Omental fat pad (tissue), 3 donors: ENCODE measurements at regions not wholly inside any gene's neighbourhood (a gene's known extent, or its start where the extent isn't known, plus 50 kb on each side); places are given as distances from the start of the nearest gene placed in this dataset.
"Not testable (repeated sequence)": the region's sequence is repeated elsewhere in the genome, so short reads cannot be mapped to it uniquely, and the experiment has no call there.

ENCODE experiments used
- ATAC-seq: fragments of 150-250 bp; one replicate; pipeline ENCODE4 v1.9.1; 2016; ENCODE audit warnings: mild to moderate bottlenecking, moderate library complexity; ENCODE audit not compliant: low FRiP score
- DNase-seq: peaks from one replicate; pipeline ENCODE4 v3.0.0-alpha.2; 2019; ENCODE audit warnings: low spot score
- TF ChIP-seq, protein P1 (sequence below), 3 donors: fragments of 450-650 bp; IDR thresholded peaks; one replicate each; pipeline ENCODE4 v1.5.1; 2016 to 2017; ENCODE audit warnings: antibody characterized with exemption in 3 of 3, mild to moderate bottlenecking in 3 of 3, moderate library complexity in 2 of 3

- TF ChIP-seq, protein P1, sequence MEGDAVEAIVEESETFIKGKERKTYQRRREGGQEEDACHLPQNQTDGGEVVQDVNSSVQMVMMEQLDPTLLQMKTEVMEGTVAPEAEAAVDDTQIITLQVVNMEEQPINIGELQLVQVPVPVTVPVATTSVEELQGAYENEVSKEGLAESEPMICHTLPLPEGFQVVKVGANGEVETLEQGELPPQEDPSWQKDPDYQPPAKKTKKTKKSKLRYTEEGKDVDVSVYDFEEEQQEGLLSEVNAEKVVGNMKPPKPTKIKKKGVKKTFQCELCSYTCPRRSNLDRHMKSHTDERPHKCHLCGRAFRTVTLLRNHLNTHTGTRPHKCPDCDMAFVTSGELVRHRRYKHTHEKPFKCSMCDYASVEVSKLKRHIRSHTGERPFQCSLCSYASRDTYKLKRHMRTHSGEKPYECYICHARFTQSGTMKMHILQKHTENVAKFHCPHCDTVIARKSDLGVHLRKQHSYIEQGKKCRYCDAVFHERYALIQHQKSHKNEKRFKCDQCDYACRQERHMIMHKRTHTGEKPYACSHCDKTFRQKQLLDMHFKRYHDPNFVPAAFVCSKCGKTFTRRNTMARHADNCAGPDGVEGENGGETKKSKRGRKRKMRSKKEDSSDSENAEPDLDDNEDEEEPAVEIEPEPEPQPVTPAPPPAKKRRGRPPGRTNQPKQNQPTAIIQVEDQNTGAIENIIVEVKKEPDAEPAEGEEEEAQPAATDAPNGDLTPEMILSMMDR (IDR thresholded peaks at IDR 0.05): no peak
- ATAC-seq: no peak
- no peak for DNase-seq
These were observed 206.3 kb upstream of the PODXL start for GRCh38 chr7:131762753-131763152.

DNA sequence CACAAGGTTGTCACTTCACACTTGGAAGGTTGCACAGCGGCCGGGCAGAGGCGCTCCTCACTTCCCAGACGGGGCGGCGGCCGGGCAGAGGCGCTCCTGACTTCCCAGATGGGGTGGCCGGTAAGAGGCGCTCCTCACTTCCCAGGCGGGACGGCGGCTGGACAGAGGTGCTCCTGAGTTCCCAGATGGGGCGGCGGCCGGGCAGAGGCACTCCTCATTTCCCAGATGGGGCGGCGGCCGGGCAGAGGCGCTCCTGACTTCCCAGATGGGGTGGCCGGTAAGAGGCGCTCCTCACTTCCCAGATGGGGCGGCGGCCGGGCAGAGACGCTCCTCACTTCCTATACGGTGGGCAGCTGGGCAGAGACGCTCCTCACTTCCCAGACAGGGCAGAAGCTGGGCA, 199.4 kb upstream of the PODXL start:
- not testable (repeated sequence) for ATAC-seq, DNase-seq

GRCh38 chr7:131753620-131754222, 197.3 kb upstream of the PODXL start:
- ATAC-seq: no peak
- DNase-seq: no peak
- TF ChIP-seq, protein P1 (IDR thresholded peaks at IDR 0.05): no peak

DNA sequence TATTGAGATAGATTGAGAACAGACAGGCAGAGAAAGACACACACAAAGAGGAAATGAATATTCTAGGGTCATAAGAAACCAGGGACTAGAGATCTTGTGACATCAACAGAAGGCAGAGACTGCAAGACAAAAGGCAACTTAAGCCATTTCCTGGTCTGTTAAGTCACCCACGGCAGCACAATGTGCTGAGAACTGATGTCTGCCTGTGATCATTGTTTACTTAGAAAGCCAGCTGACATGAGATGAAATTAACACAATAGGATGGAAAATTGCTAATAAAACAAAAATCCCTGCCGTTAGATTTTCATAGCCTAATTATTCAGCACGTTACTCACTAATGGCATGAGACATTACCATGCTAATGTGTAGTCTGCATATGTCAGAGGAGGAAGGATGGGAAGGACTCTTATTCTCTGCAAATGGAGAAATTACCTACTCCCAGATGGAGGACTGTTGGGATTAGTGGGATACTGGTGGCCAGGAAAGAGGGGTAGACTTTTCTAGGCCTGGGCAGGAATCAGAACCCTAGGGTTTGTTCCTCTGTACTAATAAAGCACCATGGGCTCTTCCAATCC, 191.3 kb upstream of the PODXL start:
- ATAC-seq: no peak
- DNase-seq: no peak
- TF ChIP-seq, protein P1 (IDR thresholded peaks at IDR 0.05): no peak

DNA sequence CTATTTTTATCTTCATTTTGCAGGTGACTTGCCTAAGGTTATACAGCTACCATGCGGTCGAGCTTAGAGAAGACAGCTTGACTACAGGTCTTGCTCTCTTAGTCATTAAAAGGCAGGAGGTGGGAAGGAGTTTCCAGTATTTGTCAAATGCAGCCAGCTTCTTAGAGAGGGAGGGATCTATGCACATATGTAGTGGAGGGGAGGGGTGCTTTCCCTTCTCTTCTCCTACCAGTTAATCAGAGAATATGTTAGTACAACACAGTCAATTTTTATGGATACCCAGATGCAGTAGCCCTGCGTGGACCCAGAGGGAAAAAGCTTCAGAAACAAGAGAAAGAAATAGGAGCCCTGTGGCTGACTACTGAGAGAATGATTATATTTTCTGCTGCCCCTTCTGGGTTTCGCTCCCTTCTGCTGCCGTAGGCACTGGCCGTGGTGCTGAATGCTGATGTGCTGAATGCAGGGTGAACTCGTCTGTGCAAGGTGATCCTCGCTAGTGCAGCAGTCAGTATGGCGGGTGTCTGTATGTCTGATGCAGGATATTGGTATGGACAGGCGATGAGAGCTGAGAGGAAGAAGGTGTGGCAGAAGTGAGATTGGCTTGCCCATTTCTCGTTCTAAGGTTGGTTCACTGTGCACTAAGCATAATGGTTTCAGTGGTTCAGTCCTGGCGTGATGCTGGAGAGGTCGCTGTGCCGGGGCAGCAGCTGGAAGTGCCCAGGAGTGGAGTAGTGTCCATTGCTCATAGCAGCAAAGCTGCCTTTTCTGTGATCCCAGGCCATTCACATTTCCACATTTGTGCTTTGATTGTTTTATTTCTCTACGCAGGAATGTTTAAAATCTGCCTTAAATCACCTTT, 189.2 kb upstream of the PODXL start:
- TF ChIP-seq, protein P1 (IDR thresholded peaks at IDR 0.05): no peak
- DNase-seq: no peak
- no peak for ATAC-seq

DNA sequence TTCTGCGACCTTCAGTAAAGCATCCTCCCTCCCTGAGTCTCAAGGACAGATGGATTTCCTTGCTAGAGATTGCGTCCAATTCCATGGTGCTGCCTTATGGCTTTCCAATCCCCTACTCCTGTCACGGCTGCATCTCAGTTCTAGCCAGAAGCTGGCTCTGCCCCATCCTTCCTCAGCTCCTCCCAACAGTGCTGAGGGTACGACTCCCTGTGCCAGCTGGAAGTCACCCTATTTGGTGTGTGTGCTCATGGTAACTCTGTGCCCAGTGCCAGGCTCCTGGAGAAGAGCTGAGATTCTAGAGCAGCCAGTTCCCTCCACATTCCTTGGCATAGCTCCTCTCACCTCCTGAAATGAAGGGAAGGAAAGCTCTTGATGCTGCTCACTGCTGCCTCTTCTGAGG, 185.0 kb upstream of the PODXL start:
- no peak for ATAC-seq

More for the DNA sequence above, 185.0 kb upstream of the PODXL start:
- no peak for DNase-seq
- TF ChIP-seq, protein P1 (IDR thresholded peaks at IDR 0.05): no peak
